ENCODE measurements at regions not wholly inside any gene's neighbourhood (a gene's known extent, or its start where the extent isn't known, plus 50 kb on each side); places are given as distances from the start of the nearest gene placed in this dataset.

- TF ChIP-seq CTCF (IDR thresholded peaks at IDR 0.05) (no peak), POLR2A (IDR thresholded peaks at IDR 0.05) (no peak), POLR2AphosphoS5 (IDR thresholded peaks at IDR 0.05; ENCODE audit: insufficient read depth in 1 of 2, low read depth in 1 of 2) (no peak)
These were observed 268.7 kb upstream of the SEL1L start for GRCh38 chr14:81802341-81802740.

Measured in vagina (tissue), 2 donors.